HG02938 (cell line): ENCODE measurements at regions not wholly inside any gene's neighbourhood (a gene's known extent, or its start where the extent isn't known, plus 50 kb on each side); places are given as distances from the start of the nearest gene placed in this dataset.

Source experiments
- ATAC-seq: cut with Tn5 transposase; IDR thresholded peaks from one replicate; pipeline ENCODE4 v1.9.1; 2021; ENCODE audit warnings: mild to moderate bottlenecking, moderate library complexity; ENCODE audit not compliant: unreplicated experiment

DNA sequence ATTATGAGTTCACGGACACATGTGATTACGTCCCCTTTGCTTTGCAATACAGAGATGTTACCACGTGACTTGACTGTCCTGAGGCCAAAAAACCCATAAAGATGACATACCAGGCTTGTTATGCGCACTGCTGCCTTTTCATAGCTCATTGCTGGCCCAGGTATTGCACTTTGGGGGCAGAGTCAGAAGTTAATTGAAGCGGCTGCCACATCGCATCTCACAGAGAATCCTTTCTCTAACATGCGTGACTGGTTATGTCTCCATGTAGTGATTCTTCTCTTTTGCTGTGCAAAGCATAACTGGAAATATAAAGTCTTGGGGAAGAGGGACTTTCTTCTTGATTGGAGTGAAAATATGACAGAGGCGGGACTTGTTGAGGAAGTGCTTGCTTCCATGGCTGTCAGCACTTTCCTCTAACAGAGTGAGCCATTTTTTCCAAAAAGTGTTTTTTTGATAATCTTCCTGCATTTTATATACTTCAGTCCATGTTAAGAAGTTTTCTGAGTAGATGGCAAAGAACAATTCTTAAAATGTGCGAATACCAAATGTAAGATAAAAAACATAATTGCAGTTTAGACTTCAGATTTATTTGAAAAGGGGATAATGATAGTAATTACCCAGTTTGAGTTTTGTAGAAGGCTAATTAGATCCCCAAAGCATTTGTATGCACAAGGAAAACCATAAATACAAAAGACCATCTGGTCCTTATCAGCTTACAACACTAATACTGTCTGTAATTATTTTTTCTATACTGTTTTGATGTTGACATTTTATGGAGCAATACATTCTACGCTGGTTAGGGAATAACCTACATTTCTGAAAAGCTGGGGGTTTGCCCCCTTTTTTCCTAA, 324.6 kb upstream of the MTNR1B start:
- ATAC-seq: no peak

DNA sequence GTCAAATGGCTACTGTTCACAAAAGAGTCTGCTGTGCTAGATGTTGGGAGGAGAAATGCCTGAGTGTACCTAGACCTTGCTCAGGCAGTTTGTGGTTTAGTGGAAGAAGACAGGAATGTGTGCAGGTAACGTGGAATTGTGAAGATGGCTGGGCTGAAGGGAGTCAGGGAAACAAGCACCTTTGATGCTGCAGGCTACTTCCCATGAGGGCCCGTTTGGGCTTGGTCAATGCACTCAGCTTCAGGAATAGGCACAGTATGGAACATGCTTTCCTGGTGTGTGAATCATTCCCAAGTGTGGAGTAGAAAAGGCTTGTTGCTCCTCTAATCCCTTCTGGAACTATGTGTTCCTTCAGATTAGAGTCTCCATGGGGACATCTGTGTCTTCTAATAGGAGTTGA, 318.3 kb upstream of the MTNR1B start:
- no peak for ATAC-seq

DNA sequence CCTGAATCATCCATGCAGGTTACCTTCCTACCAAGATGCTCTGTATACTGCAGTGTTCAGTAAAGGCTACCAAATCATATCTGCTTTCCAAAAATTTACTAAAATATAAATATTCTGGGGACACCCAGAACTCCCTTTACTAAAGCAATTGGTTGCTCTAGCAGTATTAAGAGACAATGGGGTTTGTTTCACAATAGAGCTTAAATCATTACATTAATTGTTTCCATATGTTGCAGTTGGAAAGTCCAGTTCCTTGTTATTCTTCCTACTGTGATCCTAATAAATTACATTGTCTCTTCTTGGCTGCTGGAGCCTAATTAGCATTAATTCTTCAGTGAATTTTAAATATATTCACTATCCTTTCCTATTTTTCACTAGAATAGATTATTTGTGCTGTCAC, 316.0 kb upstream of the MTNR1B start:
- ATAC-seq: no peak

DNA sequence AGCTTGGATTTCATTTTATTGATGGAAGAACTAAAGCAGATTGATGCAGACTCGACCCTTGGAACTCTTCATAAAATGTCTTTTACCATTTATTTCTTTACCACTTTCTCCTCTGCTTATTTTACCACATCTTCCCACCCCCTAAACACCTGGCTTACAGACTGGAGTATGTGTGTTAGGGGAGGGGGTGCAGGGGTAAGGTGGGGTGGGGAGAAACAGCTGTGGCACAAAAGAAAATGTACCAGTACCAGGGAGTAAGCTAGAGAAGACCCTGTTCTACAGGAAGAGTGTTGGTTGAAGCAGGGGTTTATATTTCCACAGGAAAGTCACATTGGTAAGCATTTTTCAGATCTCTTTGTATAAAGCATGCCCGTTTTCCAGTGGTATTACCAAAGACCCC, 312.7 kb upstream of the MTNR1B start:
- no peak for ATAC-seq

DNA sequence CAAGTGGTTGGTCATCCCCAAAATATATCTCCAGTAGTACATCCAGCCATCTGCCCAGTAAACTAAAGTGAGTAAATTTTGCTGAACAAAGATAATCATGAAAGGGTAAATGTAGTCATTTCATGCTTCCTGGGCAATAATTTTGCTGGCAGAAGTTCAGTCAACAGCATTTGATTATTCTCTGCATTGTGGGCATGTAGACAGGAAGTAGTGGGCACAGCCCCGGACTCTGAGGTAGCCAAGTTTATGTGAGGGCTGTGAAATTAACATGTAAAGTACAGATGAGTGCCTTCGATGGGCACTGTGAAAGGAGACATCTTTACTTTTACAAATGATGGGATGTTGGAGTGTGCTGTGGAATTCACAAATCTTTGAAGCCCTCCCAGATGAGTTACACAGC, 312.2 kb upstream of the MTNR1B start:
- ATAC-seq: no peak

DNA sequence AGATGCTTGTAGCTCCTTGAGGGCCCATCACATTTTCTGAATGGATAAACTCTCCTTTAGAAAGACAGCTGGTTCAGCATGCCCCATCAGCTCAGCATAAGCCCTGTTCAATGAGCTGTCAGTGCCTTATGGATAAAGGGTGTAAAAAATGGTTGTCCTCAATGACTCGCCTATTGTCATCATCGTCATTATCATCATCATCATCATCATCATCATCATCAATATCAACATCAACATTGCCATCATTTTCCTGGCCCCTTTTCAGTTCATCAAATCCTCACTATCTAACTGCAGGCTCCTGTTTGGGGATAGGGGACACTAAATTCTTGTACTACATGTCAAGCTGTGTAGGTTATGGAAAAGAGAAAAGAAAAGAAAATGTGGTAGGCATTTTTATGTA, 310.7 kb upstream of the MTNR1B start:
- no peak for ATAC-seq

DNA sequence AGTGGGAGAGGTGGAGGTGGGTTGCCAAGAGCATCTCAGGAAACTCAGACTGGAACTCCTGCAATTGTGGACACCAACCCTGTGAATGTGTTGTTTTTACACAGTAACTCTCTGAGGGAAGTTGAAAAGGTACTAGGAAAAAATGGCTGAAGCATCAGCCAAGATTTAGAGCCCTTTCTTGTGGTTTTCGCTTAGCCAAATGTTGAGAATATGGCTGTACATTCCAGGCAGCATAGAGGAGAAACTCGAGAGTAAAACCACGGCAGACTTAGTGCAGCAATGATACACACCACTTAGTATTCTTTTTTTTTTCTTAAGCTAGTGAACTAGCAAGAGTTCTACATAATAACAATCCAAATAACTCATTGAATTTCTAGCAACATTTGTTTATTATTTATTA, 309.7 kb upstream of the MTNR1B start:
- no peak for ATAC-seq

DNA sequence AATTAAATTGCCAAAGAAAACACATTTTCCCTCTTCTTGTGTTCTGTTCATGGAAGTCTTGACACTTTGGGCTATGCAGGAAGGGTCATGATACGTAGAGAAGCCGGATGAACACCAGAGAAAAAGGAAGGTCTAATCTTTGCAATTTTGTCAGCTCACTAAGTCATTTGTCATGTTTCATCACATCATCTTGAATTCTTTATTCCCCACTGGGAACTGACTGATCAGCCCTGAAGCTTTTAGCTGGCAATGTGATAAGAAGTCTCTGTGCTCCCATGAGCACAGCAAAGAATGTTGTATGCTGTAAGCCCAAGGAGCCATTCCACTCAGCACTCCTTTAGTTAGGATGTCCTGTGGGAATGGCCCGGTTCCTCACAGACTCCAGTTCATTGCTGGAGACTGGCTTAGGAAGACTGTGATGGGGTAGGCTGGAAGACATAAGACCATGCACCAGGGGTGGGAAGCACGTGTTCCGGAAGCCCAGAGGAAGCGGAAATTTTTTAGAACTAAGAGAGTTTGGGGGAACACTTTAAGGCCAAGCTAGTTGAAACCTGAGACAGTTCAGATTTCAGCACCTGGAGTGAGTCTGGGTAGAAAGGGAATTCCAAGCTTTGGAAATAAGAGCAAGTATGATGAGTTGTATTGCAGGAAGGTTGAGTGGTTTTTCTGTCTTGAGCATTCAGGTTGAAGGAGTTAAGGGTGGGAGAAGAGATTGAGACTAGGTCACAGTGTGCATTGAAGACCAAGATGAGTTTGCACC, 306.7 kb upstream of the MTNR1B start:
- no peak for ATAC-seq

DNA sequence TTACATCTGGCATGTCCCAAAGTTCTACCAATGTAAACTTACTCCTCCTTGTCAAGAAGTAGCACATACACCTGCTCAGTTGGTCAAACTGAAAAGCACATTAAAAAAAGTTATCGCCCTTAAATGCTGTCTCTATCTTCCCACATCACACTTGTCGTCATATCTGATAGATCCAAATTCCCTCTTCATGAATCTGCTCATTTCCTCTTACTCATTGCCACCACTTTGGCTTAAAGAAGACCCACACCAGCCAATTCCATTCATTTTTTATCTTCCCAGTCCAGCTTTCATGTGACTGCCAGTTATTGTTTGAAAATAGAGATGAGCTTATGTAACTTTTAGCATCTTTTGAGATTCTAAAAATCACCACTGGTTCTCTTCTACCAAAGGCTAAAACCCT, 305.9 kb upstream of the MTNR1B start:
- no peak for ATAC-seq

DNA sequence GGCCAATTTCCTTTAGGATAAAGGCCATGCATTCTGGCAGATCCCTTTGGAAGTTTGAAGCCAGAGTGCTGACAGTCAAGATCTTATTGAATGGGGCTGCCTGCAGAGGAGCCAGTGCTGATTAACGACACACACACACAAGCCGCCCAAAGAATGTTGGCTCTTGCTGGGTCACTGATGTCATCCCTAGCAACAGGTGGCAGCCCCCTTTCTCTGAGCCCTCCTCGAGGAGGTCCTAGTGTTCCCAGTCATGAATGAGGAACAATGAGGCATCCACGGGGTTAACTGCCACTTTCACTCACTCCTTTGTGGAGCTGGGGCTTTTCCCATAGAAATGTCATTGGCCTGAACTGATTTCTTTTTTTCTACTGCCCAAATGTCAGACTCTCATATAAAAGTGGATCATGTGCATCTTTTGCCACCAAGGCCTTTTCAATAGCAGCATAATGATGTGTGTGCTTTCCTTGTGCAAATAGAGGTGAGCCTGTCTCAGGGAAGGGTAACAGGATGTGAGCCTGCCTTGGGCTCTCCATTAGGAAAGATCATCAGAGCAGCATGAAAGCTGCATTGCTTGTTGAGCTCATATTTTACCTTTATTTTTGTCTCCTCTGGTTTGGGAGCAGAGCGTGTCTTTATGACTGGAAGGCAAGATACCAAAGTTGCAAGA, 301.8 kb upstream of the MTNR1B start:
- ATAC-seq: no peak

DNA sequence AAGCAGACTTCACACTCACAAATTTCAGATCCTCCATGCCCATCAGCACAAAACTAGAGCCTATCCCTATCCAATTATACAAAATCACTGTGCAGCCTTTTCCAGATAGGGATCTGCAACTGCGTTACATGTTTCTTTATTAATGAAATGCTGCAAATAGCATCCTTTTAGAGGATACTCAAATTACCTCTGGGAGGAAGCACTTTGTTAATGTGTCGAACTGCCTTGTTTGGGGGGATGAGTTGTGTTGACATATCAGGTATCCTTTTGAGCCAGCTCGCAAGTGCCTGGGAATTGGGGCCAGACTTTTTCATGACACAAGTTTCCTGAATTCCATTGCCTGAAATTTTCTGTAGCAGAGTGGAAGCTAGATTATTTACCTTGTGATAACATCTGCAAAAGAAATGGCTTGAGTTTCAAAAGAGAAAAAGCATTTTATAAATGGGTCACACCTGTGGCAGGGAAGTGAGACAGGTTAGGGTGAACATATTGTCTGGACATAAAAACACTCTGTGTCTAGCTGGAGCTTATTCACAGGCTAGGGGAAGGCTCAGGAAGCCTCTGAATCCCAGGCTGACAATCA, 299.1 kb upstream of the MTNR1B start:
- no peak for ATAC-seq

DNA sequence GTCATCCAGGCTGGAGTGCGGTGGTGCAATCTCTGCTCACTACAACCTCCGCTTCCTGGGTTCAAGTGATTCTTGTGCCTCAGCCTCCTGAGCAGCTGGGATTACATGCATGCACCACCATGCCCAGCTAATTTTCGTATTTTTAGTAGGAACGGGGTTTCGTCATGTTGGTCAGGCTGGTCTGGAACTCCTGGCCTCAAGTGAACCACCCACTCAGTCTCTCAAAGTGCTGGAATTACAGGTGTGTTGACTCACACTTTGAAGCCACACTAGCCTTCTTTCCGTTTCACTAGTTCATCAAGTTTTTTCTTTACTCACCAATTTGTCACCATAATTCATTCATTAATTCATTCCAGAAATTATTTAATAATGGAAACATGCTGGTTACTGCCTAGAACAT, 298.4 kb upstream of the MTNR1B start:
- ATAC-seq: no peak

DNA sequence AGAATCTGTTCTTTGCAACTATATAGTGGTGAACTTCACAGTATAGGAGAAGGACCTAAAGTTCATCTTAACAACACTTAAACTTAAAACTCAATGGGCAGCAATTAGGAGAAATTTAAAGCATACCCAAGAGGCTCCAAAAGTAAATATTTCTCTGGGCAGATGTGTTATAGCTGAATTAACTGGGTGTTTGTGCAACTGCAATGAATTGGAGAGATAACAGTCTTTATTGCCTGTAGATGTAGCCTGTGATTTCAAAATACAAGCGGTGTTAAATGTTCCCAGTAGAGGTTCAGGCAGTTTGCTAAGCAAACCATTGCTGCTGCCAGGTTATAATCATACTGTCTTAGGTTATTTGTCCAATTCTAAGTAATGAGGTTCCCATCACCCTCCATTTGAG, 294.1 kb upstream of the MTNR1B start:
- no peak for ATAC-seq

DNA sequence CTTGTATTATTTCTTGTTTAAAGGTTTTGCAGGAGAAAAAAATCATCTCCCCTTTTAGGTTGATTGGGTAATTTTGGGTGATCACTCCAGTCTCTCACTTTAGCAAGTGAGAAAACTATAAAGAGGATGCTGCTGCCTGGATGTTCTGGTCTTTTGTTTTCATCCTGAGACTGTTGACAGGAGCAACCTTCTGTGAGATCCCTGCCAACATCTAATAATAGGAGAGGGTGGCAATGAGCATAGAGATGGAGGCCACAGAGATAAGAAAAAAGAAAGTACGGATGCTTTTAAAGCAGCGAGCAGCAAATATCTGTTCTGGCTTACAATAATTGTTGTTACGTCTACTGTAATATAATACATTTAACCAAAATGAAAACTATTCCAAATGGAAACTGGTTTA, 293.6 kb upstream of the MTNR1B start:
- ATAC-seq: no peak

DNA sequence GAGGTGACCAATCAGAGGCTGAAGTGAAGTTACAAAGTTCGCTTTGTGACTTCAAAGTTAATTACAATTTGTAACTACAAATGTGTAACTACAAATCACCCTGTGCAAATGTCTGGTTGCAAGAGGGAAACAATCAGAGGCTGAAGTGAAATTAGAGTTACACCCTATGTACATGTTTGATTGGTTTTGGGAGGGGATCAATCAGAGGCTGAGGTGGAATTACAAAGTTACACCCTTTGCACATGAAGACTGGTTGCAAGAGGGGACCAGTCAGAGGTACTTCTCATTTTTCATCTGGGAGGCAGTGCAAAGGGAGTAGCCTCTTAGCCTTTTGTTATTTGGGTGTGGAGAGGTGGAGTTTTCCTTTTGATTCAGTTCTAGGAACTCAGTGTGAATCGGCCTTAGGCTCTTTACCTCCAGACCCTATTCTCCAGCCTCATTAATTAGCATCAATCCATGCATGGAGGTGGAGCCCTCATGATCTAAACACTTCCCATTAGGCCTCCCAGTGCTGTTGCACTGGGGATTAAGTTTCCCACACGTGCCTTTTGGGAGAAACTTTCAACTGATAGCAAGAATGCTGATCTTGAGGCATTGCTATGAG, 291.3 kb upstream of the MTNR1B start:
- no peak for ATAC-seq

DNA sequence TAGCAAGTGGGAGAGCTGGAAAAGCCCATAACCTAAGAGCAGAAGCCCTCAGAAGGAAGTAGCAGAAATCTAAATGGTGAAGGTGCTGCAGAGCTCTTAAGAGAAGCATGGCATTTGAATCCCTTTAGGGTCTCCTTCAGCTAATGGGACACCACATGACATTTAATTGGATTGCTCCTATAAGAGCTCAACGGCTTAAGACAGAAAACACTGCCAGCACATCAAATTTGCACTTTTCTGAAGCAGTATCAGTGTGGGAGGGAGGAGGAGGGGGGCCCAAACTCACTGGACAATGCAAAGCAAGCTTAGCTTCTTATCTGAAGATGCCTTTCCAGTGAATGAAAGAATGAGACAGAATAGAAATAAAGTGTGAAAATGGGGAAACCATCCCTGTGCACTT, 287.9 kb upstream of the MTNR1B start:
- no peak for ATAC-seq

DNA sequence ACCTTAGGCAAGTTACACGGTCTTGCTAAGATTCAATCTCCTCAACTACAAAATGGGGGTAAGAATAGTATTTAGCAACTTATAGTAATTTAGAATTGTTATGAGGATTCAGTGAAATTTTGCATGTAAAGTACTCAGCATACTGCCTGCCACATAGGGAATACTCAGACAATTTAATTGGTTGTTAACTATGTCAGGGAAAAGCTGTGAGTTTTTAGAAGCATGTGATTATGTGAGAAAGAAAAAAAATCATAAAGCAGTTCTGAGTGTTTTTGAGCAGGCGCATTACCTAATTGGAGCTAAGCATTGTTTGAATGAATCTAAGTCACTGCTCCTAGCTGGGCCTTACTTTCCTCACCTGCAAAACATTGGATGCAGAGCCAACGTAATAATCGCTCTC, 287.3 kb upstream of the MTNR1B start:
- ATAC-seq: no peak

DNA sequence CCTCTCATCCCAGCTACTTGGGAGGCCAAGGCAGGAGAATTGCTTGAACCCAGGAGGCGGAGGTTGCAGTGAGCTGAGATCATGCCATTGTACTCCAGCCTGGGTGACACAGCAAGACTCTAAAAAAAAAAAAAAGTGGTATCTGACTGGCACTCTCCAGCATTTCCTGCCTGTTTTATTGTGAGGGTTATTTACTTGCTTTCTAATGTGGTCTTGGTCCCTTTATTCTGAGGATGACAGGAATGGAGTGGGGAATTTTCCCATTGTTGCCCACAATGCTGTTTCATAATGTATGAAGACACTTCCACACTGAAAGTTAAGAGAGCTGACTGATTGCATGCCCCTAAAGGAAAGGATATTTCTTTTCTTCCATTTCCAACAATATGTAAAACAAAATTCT, 286.5 kb upstream of the MTNR1B start:
- no peak for ATAC-seq

DNA sequence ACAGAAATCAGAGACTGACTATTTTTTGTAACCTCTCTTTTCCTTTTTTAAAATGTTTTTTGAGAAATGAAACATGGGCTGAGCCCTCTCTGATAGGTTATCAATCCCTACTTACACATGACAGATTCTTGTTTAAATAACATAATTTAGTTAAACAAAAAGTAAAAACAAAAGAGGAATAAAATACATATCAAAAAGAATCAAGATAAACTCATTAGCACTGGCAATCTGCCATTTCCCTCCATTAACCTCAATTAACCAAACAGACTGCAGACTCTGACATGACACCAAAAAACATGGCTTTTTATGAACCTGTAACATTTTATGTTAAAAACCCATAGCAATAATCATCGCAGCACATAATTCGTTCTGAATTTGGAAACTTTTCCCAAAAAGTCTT, 284.4 kb upstream of the MTNR1B start:
- no peak for ATAC-seq

DNA sequence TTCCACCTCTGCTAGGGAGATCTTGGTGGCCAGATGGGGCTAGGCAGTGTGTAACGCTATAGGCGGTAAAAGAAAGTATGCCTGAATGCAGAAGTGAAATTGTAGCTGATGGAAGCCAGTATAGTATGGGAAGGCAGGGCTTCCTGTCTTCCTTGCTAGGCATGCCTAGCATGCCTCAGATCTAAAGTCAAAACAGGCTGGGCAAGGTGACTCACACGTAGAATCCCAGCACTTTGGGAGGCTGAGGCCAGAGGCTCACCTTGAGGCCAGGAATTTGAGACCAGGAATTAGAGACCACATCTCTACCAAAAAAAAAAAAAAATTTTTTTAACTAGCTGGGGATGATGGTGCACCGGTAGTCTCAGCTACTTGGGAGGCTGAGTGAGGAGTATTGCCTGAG, 281.7 kb upstream of the MTNR1B start:
- ATAC-seq: no peak

DNA sequence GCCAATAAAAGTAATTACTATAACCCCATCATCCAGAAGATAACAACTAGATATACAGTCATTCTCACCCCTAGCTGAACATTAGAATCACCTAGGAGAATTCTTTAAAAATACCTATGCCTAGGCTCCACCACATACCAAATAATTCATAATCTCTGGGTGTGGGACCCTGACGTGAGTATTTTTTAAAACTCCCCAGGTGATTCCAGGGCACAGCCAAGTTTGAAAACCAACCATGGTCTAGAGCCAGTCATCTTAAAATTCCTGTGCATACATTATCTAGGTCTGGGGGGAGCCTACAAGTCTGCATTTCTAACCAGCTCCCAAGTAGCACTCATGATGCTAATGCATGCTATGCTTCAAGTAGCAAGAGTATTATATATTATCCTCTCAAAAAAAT, 281.0 kb upstream of the MTNR1B start:
- ATAC-seq: no peak
